Stimulated activated naive B cell treated with anti-CD40 and anti-IgM and Interleukin-4, amounts not matched to agents 10 μg/mL and 1 μg/mL and 100 μg/mL, for 72 hours (primary cell): ENCODE measurements at regions not wholly inside any gene's neighbourhood (a gene's known extent, or its start where the extent isn't known, plus 50 kb on each side); places are given as distances from the start of the nearest gene placed in this dataset.
"Not testable (repeated sequence)": the region's sequence is repeated elsewhere in the genome, so short reads cannot be mapped to it uniquely, and the experiment has no call there.

ENCODE experiments used
- ATAC-seq, 2 donors: fragments of 150-1000 bp; cut with Tn5 transposase; replicated peaks; 2 replicates each; pipeline ENCODE4 v1.10.0; 2021; ENCODE audit warnings: moderate library complexity in 1 of 2
- DNase-seq: peaks from one replicate; pipeline ENCODE4 v3.0.0; 2021
- H3K27ac Mint-ChIP-seq: one replicate; pipeline ENCODE4 v1.8.0; 2022; ENCODE audit warnings: mild to moderate bottlenecking, mixed read lengths
- H3K27me3 Mint-ChIP-seq, 2 donors: one replicate each; pipeline ENCODE4 v1.8.0; 2022; ENCODE audit warnings: mixed read lengths in 2 of 2
- H3K36me3 Mint-ChIP-seq, 2 donors: one replicate each; pipeline ENCODE4 v1.8.0; 2022; ENCODE audit warnings: mixed read lengths in 2 of 2, mild to moderate bottlenecking in 1 of 2
- H3K4me1 Mint-ChIP-seq, 2 donors: one replicate each; pipeline ENCODE4 v1.8.0; 2022; ENCODE audit warnings: mixed read lengths in 2 of 2, mild to moderate bottlenecking in 1 of 2
- H3K4me3 Mint-ChIP-seq, 2 donors: one replicate each; pipeline ENCODE4 v1.8.0; 2022; ENCODE audit warnings: mild to moderate bottlenecking in 2 of 2, mixed read lengths in 2 of 2, moderate library complexity in 1 of 2
- H3K9me3 Mint-ChIP-seq, 2 donors: one replicate each; pipeline ENCODE4 v1.8.0; 2022; ENCODE audit warnings: mixed read lengths in 2 of 2, mild to moderate bottlenecking in 1 of 2

DNA sequence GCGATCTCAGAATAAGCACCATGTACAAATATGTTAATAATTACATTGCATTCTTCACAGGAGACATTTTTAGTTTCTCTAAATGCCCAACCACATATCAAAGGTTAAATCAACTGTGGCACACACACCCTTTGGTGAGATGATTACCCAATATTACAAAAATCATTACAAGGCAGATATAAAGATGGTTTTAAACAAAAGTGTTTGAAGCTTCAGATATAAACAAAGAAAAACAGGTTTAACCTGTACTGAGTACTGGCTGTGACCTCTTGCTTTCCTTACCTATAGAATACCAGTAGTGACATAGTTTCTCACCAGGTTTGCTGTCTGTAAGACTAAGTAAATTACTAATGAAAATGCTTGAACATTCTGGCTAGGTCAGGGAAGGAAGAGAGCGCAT is 360.0 kb upstream of the IGFBP3 start:
- no peak overlapping the region for H3K4me3 Mint-ChIP-seq
- no peak overlapping the region for H3K27ac Mint-ChIP-seq
- no peak for ATAC-seq
- DNase-seq, result no peak
- no peaks in the 10 kb centered on the region for H3K4me1 Mint-ChIP-seq
- H3K36me3 Mint-ChIP-seq, result no peaks in the 10 kb centered on the region
- H3K9me3 Mint-ChIP-seq, result peaks cover 4 to 8% of the 10 kb centered on the region in 2 donors
- H3K27me3 Mint-ChIP-seq, result peaks cover 0 to 3% of the 10 kb centered on the region in 2 donors

DNA sequence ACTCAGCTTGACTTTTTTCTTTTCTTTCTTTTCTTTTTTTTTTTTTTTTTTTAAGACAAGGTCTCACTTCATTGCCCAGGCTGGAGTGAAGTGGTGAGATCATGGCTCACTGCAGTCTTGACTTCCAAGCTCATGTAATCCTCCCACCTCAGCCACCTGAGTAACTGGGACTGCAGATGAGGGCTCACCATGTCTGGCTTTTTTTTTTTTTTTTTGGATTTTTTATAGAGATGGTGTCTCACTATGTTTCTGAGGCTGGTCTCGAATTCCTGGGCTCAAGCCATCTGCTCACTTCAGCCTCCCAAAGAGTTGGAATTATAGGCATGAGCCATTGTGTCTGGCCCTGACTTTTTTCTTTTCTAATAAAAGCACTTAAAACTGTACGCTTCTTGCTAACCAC is 358.2 kb upstream of the IGFBP3 start:
- no peaks in the 10 kb centered on the region for H3K4me1 Mint-ChIP-seq
- H3K9me3 Mint-ChIP-seq, result peaks cover 4 to 6% of the 10 kb centered on the region in 2 donors
- ATAC-seq, result no peak
- H3K4me3 Mint-ChIP-seq, result no peak overlapping the region
- no peaks in the 10 kb centered on the region for H3K27me3 Mint-ChIP-seq
- H3K27ac Mint-ChIP-seq, result no peak overlapping the region
- no peaks in the 10 kb centered on the region for H3K36me3 Mint-ChIP-seq
- DNase-seq, result no peak

DNA sequence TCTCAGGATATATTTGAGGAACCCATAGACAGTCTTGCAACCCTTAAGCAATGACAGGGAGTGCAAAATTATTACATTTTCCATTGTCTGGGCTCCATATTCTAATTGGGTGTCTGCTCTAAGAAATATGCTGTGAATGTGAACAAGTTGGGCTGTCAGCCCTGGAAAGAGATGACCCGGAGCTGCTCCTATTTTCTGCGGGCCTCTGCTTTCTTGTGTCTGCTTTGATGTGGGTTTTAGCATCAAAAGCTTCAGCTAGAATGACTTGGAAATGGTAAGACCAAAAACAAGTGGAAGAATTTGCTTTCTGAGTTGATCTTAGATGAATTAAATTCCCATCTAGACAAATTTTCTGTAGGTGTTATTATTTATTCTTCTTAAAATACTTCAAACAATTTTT is 343.6 kb upstream of the IGFBP3 start:
- ATAC-seq, result no peak
- Mint-ChIP-seq H3K27me3 (no peaks in the 10 kb centered on the region), H3K9me3 (peaks cover 16 to 23% of the 10 kb centered on the region in 2 donors), H3K27ac (no peak overlapping the region), H3K36me3 (peaks cover 0 to 3% of the 10 kb centered on the region in 2 donors), H3K4me3 (no peak overlapping the region), H3K4me1 (no peaks in the 10 kb centered on the region)
- DNase-seq, result no peak

DNA sequence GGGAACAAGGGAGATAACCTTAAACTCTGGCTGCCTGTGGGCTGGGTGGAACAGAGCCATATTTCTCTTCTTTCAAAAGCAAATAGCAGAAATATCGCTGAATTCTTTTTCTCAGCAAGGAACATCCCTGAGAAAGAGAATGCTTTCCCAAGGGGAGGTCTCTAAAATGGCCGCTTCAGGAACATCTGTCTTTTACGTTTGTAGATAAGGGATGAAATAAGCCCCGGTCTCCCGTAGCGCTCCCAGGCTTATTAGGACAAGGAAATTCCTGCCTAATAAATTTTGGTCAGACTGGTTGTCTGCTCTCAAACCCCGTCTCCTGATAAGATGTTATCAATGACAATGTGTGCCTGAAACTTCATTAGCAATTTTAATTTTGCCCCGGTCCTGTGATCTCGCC is 340.6 kb upstream of the IGFBP3 start:
- not testable (repeated sequence) for H3K27me3 Mint-ChIP-seq, H3K27ac Mint-ChIP-seq, H3K4me1 Mint-ChIP-seq, H3K4me3 Mint-ChIP-seq, H3K36me3 Mint-ChIP-seq, DNase-seq, ATAC-seq
- H3K9me3 Mint-ChIP-seq, result peaks cover 16 to 23% of the 10 kb centered on the region in 2 donors

- Mint-ChIP-seq H3K4me3 (no peak overlapping the region), H3K9me3 (peaks cover 18 to 23% of the 10 kb centered on the region in 2 donors), H3K4me1 (no peaks in the 10 kb centered on the region), H3K27me3 (no peaks in the 10 kb centered on the region), H3K27ac (no peak overlapping the region), H3K36me3 (peaks cover 0 to 3% of the 10 kb centered on the region in 2 donors)
- ATAC-seq (no peak), DNase-seq (no peak)
Observed at GRCh38 chr7:46259947-46260346, 338.9 kb upstream of the IGFBP3 start.

- Mint-ChIP-seq H3K4me3 (no peak overlapping the region), H3K9me3 (peaks cover 18 to 23% of the 10 kb centered on the region in 2 donors), H3K4me1 (no peaks in the 10 kb centered on the region), H3K27me3 (no peaks in the 10 kb centered on the region), H3K36me3 (peaks cover 0 to 3% of the 10 kb centered on the region in 2 donors), H3K27ac (no peak overlapping the region)
- ATAC-seq (no peak), DNase-seq (no peak)
Observed at GRCh38 chr7:46257761-46258448, 336.8 kb upstream of the IGFBP3 start.

GRCh38 chr7:46256870-46257661 is 336.0 kb upstream of the IGFBP3 start:
- no peak overlapping the region for H3K27ac Mint-ChIP-seq
- ATAC-seq (no peak), DNase-seq (no peak)
- no peaks in the 10 kb centered on the region for H3K27me3 Mint-ChIP-seq
- H3K36me3 Mint-ChIP-seq, result peaks cover 0 to 3% of the 10 kb centered on the region in 2 donors
- H3K9me3 Mint-ChIP-seq, result peaks cover 17 to 21% of the 10 kb centered on the region in 2 donors
- H3K4me1 Mint-ChIP-seq, result no peaks in the 10 kb centered on the region
- H3K4me3 Mint-ChIP-seq, result no peak overlapping the region

- no peaks in the 10 kb centered on the region for H3K36me3 Mint-ChIP-seq
- no peaks in the 10 kb centered on the region for H3K27me3 Mint-ChIP-seq
- no peak overlapping the region for H3K27ac Mint-ChIP-seq
- ATAC-seq (no peak), DNase-seq (no peak)
- H3K9me3 Mint-ChIP-seq, result peaks cover 0 to 5% of the 10 kb centered on the region in 2 donors
- H3K4me1 Mint-ChIP-seq, result no peaks in the 10 kb centered on the region
- no peak overlapping the region for H3K4me3 Mint-ChIP-seq
Observed at GRCh38 chr7:46253520-46253919, 332.4 kb upstream of the IGFBP3 start.

DNA sequence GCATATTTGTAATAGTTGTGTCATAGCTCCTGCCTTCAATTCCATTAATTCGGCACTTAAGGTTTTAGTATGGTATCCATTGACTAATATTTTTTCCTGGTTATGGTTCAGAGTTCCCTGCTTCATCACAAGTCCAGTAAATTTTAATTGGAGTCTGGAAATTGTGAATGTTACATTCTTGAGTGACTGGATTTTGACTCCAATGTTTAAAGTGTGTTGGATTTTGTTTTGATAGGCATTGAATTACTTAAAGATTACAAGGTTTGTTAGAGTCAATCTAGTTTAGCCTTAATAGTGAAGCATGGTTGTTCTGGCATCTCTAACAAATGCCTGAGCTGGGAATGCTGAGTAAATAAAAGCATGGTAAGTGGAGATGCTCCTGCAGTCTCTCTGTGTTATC is 326.6 kb upstream of the IGFBP3 start:
- H3K27me3 Mint-ChIP-seq, result no peaks in the 10 kb centered on the region
- no peak overlapping the region for H3K4me3 Mint-ChIP-seq

GRCh38 chr7:46245586-46246111 is 324.6 kb upstream of the IGFBP3 start:
- H3K36me3 Mint-ChIP-seq, result no peaks in the 10 kb centered on the region
- H3K4me1 Mint-ChIP-seq, result no peaks in the 10 kb centered on the region
- H3K27me3 Mint-ChIP-seq, result no peaks in the 10 kb centered on the region
- no peak overlapping the region for H3K4me3 Mint-ChIP-seq
- H3K9me3 Mint-ChIP-seq, result peaks cover 0 to 2% of the 10 kb centered on the region in 2 donors
- no peak for DNase-seq
- ATAC-seq, result no peak
- H3K27ac Mint-ChIP-seq, result no peak overlapping the region

More for the DNA sequence above, 326.6 kb upstream of the IGFBP3 start:
- peaks cover 0 to 2% of the 10 kb centered on the region in 2 donors for H3K9me3 Mint-ChIP-seq
- ATAC-seq (no peak), DNase-seq (no peak)
- H3K36me3 Mint-ChIP-seq, result no peaks in the 10 kb centered on the region
- no peaks in the 10 kb centered on the region for H3K4me1 Mint-ChIP-seq
- no peak overlapping the region for H3K27ac Mint-ChIP-seq

- no peaks in the 10 kb centered on the region for H3K27me3 Mint-ChIP-seq
- H3K27ac Mint-ChIP-seq, result no peak overlapping the region
- H3K36me3 Mint-ChIP-seq, result no peaks in the 10 kb centered on the region
- DNase-seq, result no peak
- ATAC-seq, result no peak
- H3K9me3 Mint-ChIP-seq, result peaks cover 0 to 2% of the 10 kb centered on the region in 2 donors
- H3K4me3 Mint-ChIP-seq, result no peak overlapping the region
- no peaks in the 10 kb centered on the region for H3K4me1 Mint-ChIP-seq
Observed at GRCh38 chr7:46244757-46245156, 323.7 kb upstream of the IGFBP3 start.

GRCh38 chr7:46243406-46243805 is 322.3 kb upstream of the IGFBP3 start:
- no peak overlapping the region for H3K27ac Mint-ChIP-seq
- no peaks in the 10 kb centered on the region for H3K27me3 Mint-ChIP-seq
- H3K4me1 Mint-ChIP-seq, result no peaks in the 10 kb centered on the region
- ATAC-seq (no peak), DNase-seq (no peak)
- H3K9me3 Mint-ChIP-seq, result peaks cover 0 to 2% of the 10 kb centered on the region in 2 donors
- no peaks in the 10 kb centered on the region for H3K36me3 Mint-ChIP-seq
- H3K4me3 Mint-ChIP-seq, result no peak overlapping the region

DNA sequence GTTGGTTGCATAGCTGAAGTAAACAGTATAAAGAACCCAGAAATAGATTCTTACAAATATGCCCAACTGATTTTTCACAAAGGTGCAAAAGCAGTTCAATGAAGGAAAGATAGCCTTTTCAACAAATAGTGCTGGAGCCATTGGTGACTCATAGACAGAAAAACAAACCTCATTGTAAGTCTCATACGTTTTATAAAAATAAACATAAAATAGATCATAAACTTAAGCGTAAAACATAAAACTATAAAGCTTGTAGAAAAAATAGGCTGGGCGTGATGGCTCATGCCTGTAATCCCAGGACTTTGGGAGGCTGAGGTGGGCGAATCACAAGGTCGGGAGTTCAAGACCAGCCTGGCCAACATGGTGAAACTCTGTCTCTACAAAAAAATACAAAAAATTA is 318.8 kb upstream of the IGFBP3 start:
- Mint-ChIP-seq H3K4me3 (no peak overlapping the region), H3K36me3 (no peaks in the 10 kb centered on the region), H3K4me1 (no peaks in the 10 kb centered on the region), H3K27me3 (no peaks in the 10 kb centered on the region), H3K9me3 (peaks cover 0 to 2% of the 10 kb centered on the region in 2 donors), H3K27ac (no peak overlapping the region)
- no peak for DNase-seq
- no peak for ATAC-seq

DNA sequence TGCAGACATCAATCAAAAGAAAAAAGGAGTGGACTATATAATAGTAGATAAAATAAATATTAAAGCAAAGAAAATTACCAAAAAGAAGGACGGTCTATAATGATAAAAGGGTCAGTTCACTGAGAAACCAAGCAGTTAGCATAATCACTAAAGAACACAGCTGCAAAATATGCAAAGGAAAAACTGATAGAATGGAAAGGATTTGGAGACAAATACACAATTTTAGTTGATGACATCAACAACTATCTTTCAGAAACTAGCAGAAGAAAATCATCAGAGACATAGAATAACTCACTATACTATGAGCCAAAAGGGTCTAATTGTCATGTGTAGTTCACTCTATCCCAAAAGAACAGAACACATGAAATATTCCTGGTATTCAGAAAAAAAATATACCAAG is 316.4 kb upstream of the IGFBP3 start:
- DNase-seq (no peak), ATAC-seq (no peak)
- no peak overlapping the region for H3K27ac Mint-ChIP-seq

More for the DNA sequence above, 316.4 kb upstream of the IGFBP3 start:
- Mint-ChIP-seq H3K4me1 (no peaks in the 10 kb centered on the region), H3K4me3 (no peak overlapping the region), H3K36me3 (no peaks in the 10 kb centered on the region), H3K9me3 (peaks cover 0 to under 1% of the 10 kb centered on the region in 2 donors), H3K27me3 (no peaks in the 10 kb centered on the region)
